ENCODE measurements at regions not wholly inside any gene's neighbourhood (a gene's known extent, or its start where the extent isn't known, plus 50 kb on each side); places are given as distances from the start of the nearest gene placed in this dataset.

DNA sequence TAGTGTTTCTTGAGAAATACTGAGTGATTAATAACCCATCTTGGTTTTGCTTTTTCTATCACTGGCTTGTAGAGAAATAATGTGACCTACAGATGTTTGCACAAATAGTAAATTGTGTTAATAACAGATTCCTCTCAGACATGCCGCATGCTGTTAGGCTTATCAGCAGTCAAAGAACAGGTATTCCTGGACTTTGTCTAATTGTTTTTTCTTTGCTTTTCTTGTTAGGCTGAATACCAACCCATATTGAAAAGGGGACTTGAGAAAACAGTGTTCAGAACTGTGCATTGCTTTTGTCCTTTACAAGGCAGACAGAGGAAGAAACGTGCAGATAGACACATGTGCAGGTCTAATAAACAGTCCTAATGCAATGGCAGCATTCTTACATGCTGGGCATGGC, 51.0 kb upstream of the RARB start:
- TF ChIP-seq GATA3 (IDR thresholded peaks at IDR 0.05; ENCODE audit: low read depth, low read length), result no peak
- TF ChIP-seq GATA2 (IDR thresholded peaks at IDR 0.05; ENCODE audit: low read depth, low read length), result no peak
